Skeletal muscle satellite cell (primary cell): ENCODE measurements at regions not wholly inside any gene's neighbourhood (a gene's known extent, or its start where the extent isn't known, plus 50 kb on each side); places are given as distances from the start of the nearest gene placed in this dataset.

Experiments used
- H3K27me3 ChIP-seq: 2 replicates; pipeline ENCODE4 v1.7.0; 2013; ENCODE audit warnings: low read length; ENCODE audit not compliant: control insufficient read depth, insufficient read depth
- H3K36me3 ChIP-seq: 2 replicates; pipeline ENCODE4 v1.7.0; 2013; ENCODE audit warnings: mild to moderate bottlenecking, control low read depth, low read length; ENCODE audit not compliant: insufficient read depth
- H3K4me1 ChIP-seq: 2 replicates; pipeline ENCODE4 v1.7.0; 2013; ENCODE audit warnings: low read length; ENCODE audit not compliant: control insufficient read depth, insufficient read depth
- H3K4me2 ChIP-seq: 2 replicates; pipeline ENCODE4 v1.7.0; 2013; ENCODE audit warnings: mild to moderate bottlenecking, low read length
- H3K4me3 ChIP-seq: 2 replicates; pipeline ENCODE4 v1.7.0; 2013; ENCODE audit warnings: low read length
- H3K9ac ChIP-seq: 2 replicates; pipeline ENCODE4 v1.7.0; 2013; ENCODE audit warnings: mild to moderate bottlenecking, low read depth, low read length, moderate library complexity
- H3K9me3 ChIP-seq: replicated peaks from 2 replicates; pipeline ENCODE4 v1.7.0; 2013; ENCODE audit warnings: mild to moderate bottlenecking, control low read depth, low read length

DNA sequence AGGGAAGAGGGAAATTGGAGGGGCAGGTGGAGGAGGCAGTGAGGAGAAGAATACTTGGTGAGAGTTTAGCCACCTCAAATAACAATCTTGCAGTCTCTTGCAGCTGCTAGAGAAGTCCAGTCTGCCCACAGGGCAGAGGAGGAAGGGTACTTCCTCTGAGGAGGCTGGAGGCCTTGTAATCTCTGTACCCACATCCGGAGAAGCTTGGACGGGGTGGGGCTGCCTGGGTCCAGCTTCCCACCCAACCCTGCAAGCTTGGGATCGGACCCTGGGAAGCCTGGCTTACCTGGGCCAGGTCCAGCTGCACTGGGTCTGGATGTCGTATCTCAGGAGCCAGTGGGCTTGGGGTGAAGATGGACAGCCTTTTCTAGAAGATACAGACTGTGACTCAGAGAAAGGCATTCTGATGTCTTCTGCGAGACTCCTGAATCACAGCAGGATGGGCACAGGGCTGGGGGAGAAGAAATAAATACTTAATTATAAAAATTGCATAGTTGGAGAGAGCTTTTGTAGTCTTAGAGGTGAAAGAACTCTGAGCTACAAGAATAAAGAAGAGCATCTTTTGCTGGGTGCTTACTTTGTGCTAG, 111.8 kb upstream of the JUN start:
- Histone ChIP-seq H3K9me3 (no peaks in the 10 kb centered on the region), H3K27me3 (no peaks in the 10 kb centered on the region), H3K4me1 (peaks cover 46% of the 10 kb centered on the region), H3K4me2 (no peak overlapping the region), H3K36me3 (no peaks in the 10 kb centered on the region), H3K4me3 (no peak overlapping the region), H3K9ac (peak overlapping the region; percentile 11)

DNA sequence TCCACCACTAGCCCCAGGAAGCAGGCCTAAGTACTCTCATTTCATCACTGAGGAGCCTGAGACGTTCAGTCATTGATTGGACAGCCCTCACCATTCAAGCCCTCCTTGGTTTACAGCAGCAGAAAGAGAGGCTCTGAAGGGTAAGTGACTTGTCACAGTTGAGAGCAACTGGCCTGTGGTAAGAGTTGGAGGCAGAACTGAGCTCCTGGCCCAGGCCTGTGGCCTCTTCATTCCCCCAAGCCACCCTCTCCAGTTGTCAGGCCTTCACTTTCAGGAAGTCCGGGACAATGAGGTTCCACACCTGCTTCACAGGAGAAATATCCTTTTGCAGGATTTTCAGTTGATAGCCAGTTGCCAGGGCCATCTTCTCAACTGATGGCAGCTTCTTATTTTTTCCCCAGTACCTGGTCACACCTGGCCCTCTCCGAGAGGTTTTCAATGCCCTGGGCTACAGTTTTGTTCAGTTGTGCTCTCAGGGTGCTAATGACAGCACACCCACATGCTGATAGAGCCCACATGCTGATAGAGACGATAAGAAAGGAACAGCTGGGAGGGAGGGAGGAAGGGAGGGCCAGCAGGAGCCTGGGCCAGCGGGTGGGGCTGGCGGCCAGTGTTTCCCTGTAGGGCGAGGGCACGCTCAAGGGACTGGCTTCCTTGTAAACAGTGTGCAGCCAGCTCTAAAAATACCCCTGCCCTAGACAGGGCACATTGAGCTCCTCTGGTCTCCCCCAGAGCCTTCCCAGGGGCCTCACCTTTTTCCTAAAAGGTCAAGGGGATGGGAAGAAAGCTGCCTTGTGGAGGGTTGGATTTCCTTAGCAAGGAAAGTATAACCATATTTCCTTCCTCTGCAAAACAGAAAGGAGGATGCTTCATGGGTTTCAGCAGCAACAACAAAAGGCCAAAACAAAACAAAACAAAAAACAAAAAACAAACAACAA, 112.7 kb upstream of the JUN start:
- Histone ChIP-seq H3K4me2 (peak overlapping the region; percentile 3), H3K9ac (peak overlapping the region; percentile 11), H3K27me3 (no peaks in the 10 kb centered on the region), H3K36me3 (no peaks in the 10 kb centered on the region), H3K9me3 (no peaks in the 10 kb centered on the region), H3K4me3 (no peak overlapping the region), H3K4me1 (peaks cover 55% of the 10 kb centered on the region)

DNA sequence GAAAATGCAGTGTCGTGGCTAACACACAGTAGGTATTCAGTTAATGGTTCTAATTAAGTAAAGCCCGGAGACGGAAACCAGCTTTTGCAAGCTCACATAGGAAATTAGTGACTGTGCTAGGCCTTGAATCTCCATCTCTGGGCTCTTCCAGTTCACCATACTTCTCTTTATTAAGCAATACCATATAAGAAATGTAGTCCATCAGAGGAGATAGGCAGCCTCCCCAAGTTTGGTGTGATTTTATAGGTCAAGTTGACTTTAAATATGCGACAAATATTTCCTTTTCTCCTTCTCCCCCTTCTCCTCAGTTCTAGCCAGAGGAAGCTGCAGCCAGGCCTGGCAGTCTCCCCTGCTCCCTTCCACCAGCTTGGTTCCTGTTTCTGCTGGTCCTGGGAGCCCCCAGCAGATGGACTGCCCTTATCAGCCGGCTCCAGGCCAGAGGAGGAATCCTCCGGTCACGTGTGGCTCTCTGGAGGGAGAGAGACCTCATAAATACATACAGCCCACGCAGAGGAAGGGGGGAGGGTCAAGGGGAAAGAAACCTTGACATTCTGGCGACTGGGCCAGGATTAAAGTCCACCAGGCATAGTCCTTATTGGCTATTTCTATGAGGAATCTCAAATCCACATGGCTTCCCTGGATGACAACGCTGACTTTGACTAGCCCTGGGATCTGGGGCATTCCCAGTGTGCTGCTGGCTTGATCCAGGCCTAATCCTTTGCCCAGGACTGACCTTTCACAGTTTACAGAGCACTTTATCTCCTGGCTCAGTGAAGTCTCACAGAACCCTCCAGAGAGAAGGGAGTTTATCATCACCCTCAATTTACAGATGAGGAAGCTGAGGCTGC, 115.1 kb upstream of the JUN start:
- Histone ChIP-seq H3K4me3 (no peak overlapping the region), H3K4me2 (no peak overlapping the region), H3K9me3 (no peaks in the 10 kb centered on the region), H3K27me3 (no peaks in the 10 kb centered on the region), H3K36me3 (no peaks in the 10 kb centered on the region), H3K4me1 (peaks cover 58% of the 10 kb centered on the region), H3K9ac (no peak overlapping the region)

DNA sequence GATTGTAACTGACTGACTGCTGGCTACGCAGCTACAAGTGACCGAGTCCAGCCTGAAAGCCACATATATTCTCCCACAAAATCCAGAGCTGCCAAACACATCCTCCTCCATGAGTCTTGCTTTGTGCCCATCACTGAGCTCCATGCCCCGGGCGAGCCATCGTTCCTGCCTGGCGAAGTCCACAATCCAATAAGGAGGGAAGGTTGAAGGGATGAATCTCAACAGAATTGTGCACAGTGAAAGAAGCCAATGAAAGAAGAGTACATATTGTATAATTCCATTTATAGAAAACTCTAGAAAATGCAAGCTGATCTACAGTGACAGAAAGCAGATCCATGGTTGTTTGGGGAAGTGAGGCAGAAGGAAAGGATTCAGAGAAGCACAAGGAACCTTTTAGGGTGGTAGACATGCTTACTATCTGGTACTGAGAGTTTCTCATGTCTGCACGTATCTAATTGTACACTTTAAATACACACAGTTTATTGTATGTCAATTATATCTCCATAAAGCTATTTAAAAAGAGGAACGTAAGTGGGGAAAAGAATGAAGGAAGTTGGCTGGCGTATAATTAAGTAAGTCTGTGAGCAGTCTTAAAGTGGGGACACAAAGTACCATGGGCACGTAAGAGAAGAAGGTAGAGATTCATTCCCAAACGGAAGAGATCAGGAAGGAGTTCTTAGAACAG, 115.9 kb upstream of the JUN start:
- Histone ChIP-seq H3K27me3 (no peaks in the 10 kb centered on the region), H3K4me1 (peaks cover 64% of the 10 kb centered on the region), H3K4me3 (no peak overlapping the region), H3K9ac (no peak overlapping the region), H3K9me3 (no peaks in the 10 kb centered on the region), H3K36me3 (no peaks in the 10 kb centered on the region), H3K4me2 (no peak overlapping the region)

DNA sequence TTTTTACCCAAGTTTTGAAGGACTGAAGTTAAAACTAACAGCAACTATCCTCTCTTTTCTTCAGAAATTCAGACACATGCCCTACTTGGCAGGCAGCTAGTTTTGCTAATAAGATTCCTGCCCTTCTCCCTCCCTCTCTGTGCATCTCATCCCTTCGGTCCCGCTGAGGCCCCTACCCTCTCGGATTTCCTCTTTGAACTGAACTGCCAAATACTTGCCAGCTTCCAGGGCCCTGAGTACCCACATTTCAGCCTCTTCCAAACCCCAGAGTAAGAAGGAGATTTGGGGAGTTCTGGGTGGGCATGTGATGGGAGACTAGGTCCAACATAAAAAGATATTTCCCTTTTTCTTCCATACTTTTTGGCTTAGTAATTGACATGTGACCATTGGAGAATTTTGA, 116.5 kb upstream of the JUN start:
- H3K4me3 ChIP-seq: no peak overlapping the region
- peak overlapping the region; percentile 3 for H3K4me2 ChIP-seq
- H3K9me3 ChIP-seq: no peaks in the 10 kb centered on the region
- H3K4me1 ChIP-seq: peaks cover 59% of the 10 kb centered on the region
- H3K27me3 ChIP-seq: no peaks in the 10 kb centered on the region
- H3K9ac ChIP-seq: no peak overlapping the region
- H3K36me3 ChIP-seq: no peaks in the 10 kb centered on the region

DNA sequence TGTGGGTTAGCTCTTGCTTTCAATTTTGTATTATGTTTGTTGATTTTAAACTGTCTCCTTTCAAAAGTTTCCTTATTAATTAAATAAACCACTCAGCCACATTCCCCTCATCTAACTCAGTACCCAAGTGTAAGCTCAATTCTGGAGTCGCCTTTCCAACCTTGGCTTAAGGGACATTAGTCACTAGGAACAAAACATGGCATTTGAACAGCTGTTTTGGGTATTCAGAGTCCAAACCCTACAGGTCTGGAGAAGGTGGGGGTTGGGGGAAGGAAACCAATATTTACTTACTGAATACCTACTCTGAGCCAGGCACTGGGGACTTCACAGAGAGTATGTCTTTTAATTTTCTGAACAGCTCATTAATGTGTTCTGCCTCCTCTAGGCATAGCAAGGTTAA, 117.2 kb upstream of the JUN start:
- no peaks in the 10 kb centered on the region for H3K36me3 ChIP-seq
- H3K4me1 ChIP-seq: peaks cover 53% of the 10 kb centered on the region
- no peak overlapping the region for H3K9ac ChIP-seq
- no peaks in the 10 kb centered on the region for H3K9me3 ChIP-seq
- H3K4me2 ChIP-seq: no peak overlapping the region
- no peak overlapping the region for H3K4me3 ChIP-seq
- H3K27me3 ChIP-seq: no peaks in the 10 kb centered on the region

DNA sequence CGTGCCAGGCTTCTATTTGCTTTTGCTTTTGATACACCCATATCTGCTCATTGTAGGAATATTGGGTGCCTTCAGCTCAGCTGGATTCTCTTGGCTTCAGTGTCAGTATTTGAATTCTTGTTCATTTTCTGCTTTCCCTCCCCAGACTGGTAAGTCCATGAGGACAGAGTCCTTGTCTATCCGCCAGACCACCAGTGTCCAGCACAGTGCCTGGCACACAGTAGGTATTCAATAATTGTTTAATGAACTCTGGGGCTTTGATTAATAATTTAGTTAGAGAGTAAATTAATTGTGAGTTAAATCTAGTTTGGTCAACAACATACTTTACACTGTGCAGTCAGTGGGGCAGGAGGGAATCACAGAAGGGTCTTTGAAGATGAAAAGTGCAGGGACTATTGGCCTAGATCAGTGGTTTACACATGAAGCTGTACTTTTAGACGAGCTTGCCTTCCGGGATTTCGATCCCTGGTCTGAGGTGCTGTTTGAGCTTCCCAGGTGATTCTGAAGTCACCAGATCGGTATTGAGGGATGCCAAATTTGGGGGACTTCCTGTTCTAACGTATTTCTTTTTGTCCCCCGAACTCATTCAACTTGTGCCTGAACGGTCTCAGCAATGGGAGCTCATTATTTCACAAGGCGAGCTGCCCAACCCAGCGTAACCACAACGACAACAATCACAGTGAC, 119.1 kb upstream of the JUN start:
- no peaks in the 10 kb centered on the region for H3K27me3 ChIP-seq
- peak overlapping the region; percentile 90 for H3K9ac ChIP-seq
- peaks cover 45% of the 10 kb centered on the region for H3K4me1 ChIP-seq
- no peaks in the 10 kb centered on the region for H3K9me3 ChIP-seq
- no peaks in the 10 kb centered on the region for H3K36me3 ChIP-seq
- peak overlapping the region; percentile 91 for H3K4me2 ChIP-seq
- peak overlapping the region; percentile 75 for H3K4me3 ChIP-seq

DNA sequence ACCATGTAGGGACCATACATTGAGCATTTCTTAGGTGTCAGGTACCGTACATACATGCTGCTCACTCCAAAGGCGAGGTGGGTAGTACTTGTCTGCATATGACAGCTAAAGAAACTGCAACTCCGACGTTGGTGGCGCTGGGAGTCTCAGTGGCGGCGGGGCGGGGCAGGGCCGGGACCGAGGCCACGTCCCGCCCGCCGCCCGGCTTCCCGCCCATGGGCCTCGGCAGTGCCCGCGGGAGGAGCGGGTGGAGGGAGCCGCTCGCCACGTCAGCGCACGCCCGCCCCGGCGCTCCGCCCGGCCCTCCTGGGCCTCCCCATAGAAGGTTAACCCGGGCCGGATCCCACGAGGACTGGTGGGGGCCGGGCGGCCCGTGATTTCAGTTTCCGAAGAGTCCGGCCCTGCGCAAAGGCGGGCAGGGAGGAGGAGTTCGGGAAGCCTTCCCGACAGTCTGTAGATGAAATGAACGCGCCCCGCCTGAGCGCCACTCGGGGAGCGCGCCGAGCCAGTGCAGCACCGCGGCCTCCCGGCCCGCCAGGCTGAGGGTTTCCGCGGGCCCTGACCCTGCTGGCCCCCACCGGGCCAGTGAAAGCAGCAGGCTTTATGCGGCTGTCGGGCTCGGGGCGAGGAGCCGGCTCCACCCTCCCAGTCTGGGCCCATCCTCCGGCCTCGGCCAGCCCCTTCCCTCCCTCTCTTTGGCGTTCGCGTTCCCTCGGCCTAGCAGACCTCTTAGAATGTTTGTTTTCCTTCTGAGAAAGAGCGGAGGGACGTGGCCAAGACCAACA, 119.9 kb upstream of the JUN start:
- peak overlapping the region; percentile 91 for H3K4me2 ChIP-seq
- H3K4me3 ChIP-seq: peak overlapping the region; percentile 75
- no peaks in the 10 kb centered on the region for H3K9me3 ChIP-seq
- H3K4me1 ChIP-seq: peaks cover 51% of the 10 kb centered on the region
- H3K9ac ChIP-seq: peak overlapping the region; percentile 90
- no peaks in the 10 kb centered on the region for H3K36me3 ChIP-seq
- no peaks in the 10 kb centered on the region for H3K27me3 ChIP-seq

DNA sequence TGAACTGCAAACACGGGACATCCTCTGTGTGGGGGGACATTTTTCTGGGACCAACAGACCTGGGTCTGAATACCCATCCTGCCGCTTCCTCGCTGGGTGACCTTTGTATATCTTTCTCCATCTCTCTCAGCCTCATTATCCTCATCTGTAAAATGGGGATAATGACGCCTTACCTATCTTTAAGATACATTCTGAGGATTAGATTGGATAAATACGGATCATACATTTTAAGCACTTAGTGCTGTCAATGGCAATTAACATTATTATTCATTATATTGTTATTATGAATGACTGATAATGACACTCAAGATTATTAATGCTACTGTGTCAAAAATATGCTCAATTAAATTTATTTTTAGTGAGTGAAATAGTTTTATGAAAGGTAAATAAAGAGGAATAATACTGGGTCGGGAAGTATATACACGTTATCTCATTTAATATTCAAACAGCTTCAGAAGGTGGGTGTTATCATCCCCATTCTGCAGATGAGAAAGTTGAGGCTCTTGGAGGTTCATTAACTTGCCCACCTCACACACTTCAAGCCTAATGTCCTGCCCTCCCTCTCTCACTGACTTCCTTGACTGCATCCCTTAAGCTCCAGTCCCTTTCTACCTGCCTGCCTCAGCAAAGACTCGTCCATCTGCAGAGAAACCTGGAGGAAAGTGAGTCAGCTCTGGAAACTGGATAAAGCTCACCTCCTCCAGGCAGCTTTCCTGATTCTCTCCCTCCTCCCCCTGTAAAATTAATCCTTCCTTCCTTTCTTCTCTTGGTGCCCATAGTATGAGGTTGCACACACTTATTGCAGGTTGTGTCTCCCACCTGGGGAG, 120.7 kb upstream of the JUN start:
- Histone ChIP-seq H3K36me3 (no peaks in the 10 kb centered on the region), H3K9ac (peak overlapping the region; percentile 90), H3K4me2 (peak overlapping the region; percentile 91), H3K4me1 (peaks cover 50% of the 10 kb centered on the region), H3K9me3 (no peaks in the 10 kb centered on the region), H3K4me3 (peak overlapping the region; percentile 75), H3K27me3 (no peaks in the 10 kb centered on the region)
